HCT116 (cell line): ENCODE measurements at regions not wholly inside any gene's neighbourhood (a gene's known extent, or its start where the extent isn't known, plus 50 kb on each side); places are given as distances from the start of the nearest gene placed in this dataset.

Experiments
- ATAC-seq: fragments of 200-7000 bp; cut with Tn5 transposase; 2 replicates; pipeline ENCODE4 v1.9.1; 2020; ENCODE audit warnings: mild to moderate bottlenecking, moderate library complexity
- BruUV-seq: library from RNA; stranded (reverse); fragments of 400-500 nt; replicated peaks from 2 replicates; lab custom pipeline; 2021; lab: Mats Ljungman, UMichigan
- CTCF ChIA-PET: fragments of 300-600 bp; sonication (Branson Sonifier 250); formaldehyde crosslinking; loops from one replicate; lab custom pipeline; 2021; ENCODE audit warnings: antibody characterized with exemption; lab: Charles Lee
- POLR2A ChIA-PET: fragments of 300-600, 350-600 bp; sonication (Branson Sonifier 250); formaldehyde crosslinking; loops from one replicate; lab custom pipeline; 2021; ENCODE audit warnings: antibody characterized with exemption; lab: Charles Lee
- RAD21 ChIA-PET, 2 experiments: fragments of 300-600 bp; sonication (Branson Sonifier 250); formaldehyde crosslinking; loops; one replicate each; lab custom pipeline; 2023; ENCODE audit warnings: low total read pairs in 2 of 2; ENCODE audit not compliant: uncharacterized antibody in 2 of 2, unreplicated experiment in 2 of 2, low non-redundant PET in 1 of 2; lab: Charles Lee
- DNase-seq: peaks from one replicate; pipeline ENCODE4 v3.0.0-alpha.2; 2010; ENCODE audit warnings: low read depth, low spot score
- H2AFZ ChIP-seq: fragments of 200-600 bp; shearing (Covaris generic), sonication (generic); 2 replicates; pipeline ENCODE4 v1.6.1; 2017; ENCODE audit warnings: low read depth, mixed run types, mixed read lengths, antibody characterized with exemption, low read length; ENCODE audit not compliant: poor library complexity, severe bottlenecking
- H3K27ac ChIP-seq: 2 replicates; pipeline ENCODE4 v1.5.1; 2012; ENCODE audit warnings: low read depth, low read length
- H3K27me3 ChIP-seq: fragments of 200-600 bp; sonication (generic); 2 replicates; pipeline ENCODE4 v1.6.1; 2016; ENCODE audit warnings: mixed run types, low read length, mixed read lengths; ENCODE audit not compliant: insufficient read depth
- H3K36me3 ChIP-seq, 2 experiments: fragments of 200-500 bp in 1 of 2; fragments of 200-600 bp in 1 of 2; sonication (Bioruptor generic) in 1 of 2; sonication (generic) in 1 of 2; 2 replicates each; pipeline versions ENCODE4 v1.5.1 to v1.6.1; 2014 to 2016; ENCODE audit warnings: low read length in 2 of 2, inconsistent platforms in 1 of 2, mixed read lengths in 1 of 2, mixed run types in 1 of 2; ENCODE audit not compliant: insufficient read depth in 2 of 2, control insufficient read depth in 1 of 2
- H3K4me1 ChIP-seq, 2 experiments: fragments of 200-600 bp in 1 of 2; sonication (generic) in 1 of 2; 2 replicates each; pipeline versions ENCODE4 v1.5.1 to v1.6.1; 2012 to 2017; ENCODE audit warnings: low read length in 2 of 2, inconsistent platforms in 1 of 2, mild to moderate bottlenecking in 1 of 2, mixed read lengths in 1 of 2, mixed run types in 1 of 2, moderate library complexity in 1 of 2; ENCODE audit not compliant: insufficient read depth in 2 of 2, control insufficient read depth in 1 of 2
- H3K4me2 ChIP-seq: fragments of 200-600 bp; sonication (generic); 2 replicates; pipeline ENCODE4 v1.6.1; 2017; ENCODE audit warnings: mixed run types, low read length, mixed read lengths
- H3K4me3 ChIP-seq, 2 experiments: fragments of 200-600 bp in 1 of 2; sonication (generic) in 1 of 2; replicated peaks in 1 of 2; 2 replicates each; pipeline ENCODE4 v1.5.1; 2011 to 2016; ENCODE audit warnings: low read length in 2 of 2, control low read depth in 1 of 2, low read depth in 1 of 2, mild to moderate bottlenecking in 1 of 2, mixed read lengths in 1 of 2, mixed run types in 1 of 2
- H3K79me2 ChIP-seq: fragments of 200-600 bp; sonication (generic); 2 replicates; pipeline ENCODE4 v1.6.1; 2017; ENCODE audit warnings: mild to moderate bottlenecking, mixed run types, low read length, moderate library complexity, mixed read lengths; ENCODE audit not compliant: insufficient read depth
- H3K9ac ChIP-seq: fragments of 200-600 bp; sonication (generic); 2 replicates; pipeline ENCODE4 v1.6.1; 2016; ENCODE audit warnings: low read length, mixed read lengths
- H3K9me2 ChIP-seq: fragments of 200-600 bp; sonication (generic), shearing (Covaris generic); 2 replicates; pipeline ENCODE4 v1.6.1; 2017; ENCODE audit warnings: mixed run types, mild to moderate bottlenecking, moderate library complexity; ENCODE audit not compliant: insufficient read depth
- H3K9me3 ChIP-seq, 2 experiments: fragments of 200-500 bp in 1 of 2; fragments of 200-600 bp in 1 of 2; sonication (Bioruptor generic) in 1 of 2; sonication (generic) in 1 of 2; 2 replicates each; pipeline ENCODE4 v1.6.1; 2014 to 2017; ENCODE audit warnings: low read length in 2 of 2, mixed read lengths in 2 of 2, inconsistent platforms in 1 of 2, low read depth in 1 of 2, mild to moderate bottlenecking in 1 of 2, mixed run types in 1 of 2, moderate library complexity in 1 of 2; ENCODE audit not compliant: control insufficient read depth in 1 of 2, insufficient read depth in 1 of 2
- H4K20me1 ChIP-seq: fragments of 200-600 bp; sonication (generic), shearing (Covaris generic); 2 replicates; pipeline ENCODE4 v1.6.1; 2017; ENCODE audit warnings: mixed run types, mild to moderate bottlenecking, moderate library complexity; ENCODE audit not compliant: insufficient read depth
- EGR1 ChIP-seq: IDR thresholded peaks from 2 replicates; pipeline ENCODE4 v1.6.1; 2012; ENCODE audit warnings: low read depth
- ELF1 ChIP-seq: IDR thresholded peaks from 2 replicates; pipeline ENCODE4 v1.6.1; 2012; ENCODE audit warnings: low read depth, borderline replicate concordance
- FOSL1 ChIP-seq: IDR thresholded peaks from 2 replicates; pipeline ENCODE4 v1.6.1; 2012; ENCODE audit warnings: low read depth
- SIN3A ChIP-seq: IDR thresholded peaks from 2 replicates; pipeline ENCODE4 v1.6.1; 2012; ENCODE audit warnings: low read depth
- ZBTB33 ChIP-seq: IDR thresholded peaks from 2 replicates; pipeline ENCODE4 v1.6.1; 2011; ENCODE audit warnings: mild to moderate bottlenecking, low read length, moderate library complexity; ENCODE audit not compliant: insufficient replicate concordance; ENCODE audit errors: extremely low read depth
- ZFX ChIP-seq: fragments of 450-650 bp; IDR thresholded peaks from 2 replicates; pipeline ENCODE4 v1.6.1; 2017
- ZNF274 ChIP-seq: fragments of 200-500 bp; sonication (Bioruptor generic); IDR thresholded peaks from 2 replicates; pipeline ENCODE4 v1.6.1; 2014; ENCODE audit warnings: mild to moderate bottlenecking, low read depth, low read length, inconsistent platforms
- intact Hi-C: fragments of 100-400 bp; cut with micrococcal nuclease; formaldehyde crosslinking; loops from 2 replicates; pipeline ENCODE4 v1.10.0; 2022
- TF ChIP-seq, protein P1 (sequence below): IDR thresholded peaks from 2 replicates; pipeline ENCODE4 v1.6.1; 2012; ENCODE audit warnings: low read depth

- CTCF ChIA-PET: no interaction called here
Measured at GRCh38 chr9:78899006-78899405, 602.1 kb downstream of the PSAT1 start.

GRCh38 chr9:78900500-78900899 is 603.6 kb downstream of the PSAT1 start:
- H2AFZ ChIP-seq: no peak overlapping the region
- CTCF ChIA-PET: no interaction called here
- no peaks in the 10 kb centered on the region for H3K36me3 ChIP-seq
- no peak overlapping the region for H3K27ac ChIP-seq
- no peaks in the 10 kb centered on the region for H3K79me2 ChIP-seq
- ATAC-seq: no peak
- H3K9me3 ChIP-seq: no peaks in the 10 kb centered on the region
- intact Hi-C loops: no loop called here
- no peaks in the 10 kb centered on the region for H4K20me1 ChIP-seq
- H3K4me2 ChIP-seq: no peak overlapping the region
- no peak overlapping the region for H3K9ac ChIP-seq
- no peaks in the 10 kb centered on the region for H3K27me3 ChIP-seq
- TF ChIP-seq ZNF274 (no peak), FOSL1 (no peak), ELF1 (no peak), ZBTB33 (no peak), SIN3A (no peak)
- TF ChIP-seq, protein P1, sequence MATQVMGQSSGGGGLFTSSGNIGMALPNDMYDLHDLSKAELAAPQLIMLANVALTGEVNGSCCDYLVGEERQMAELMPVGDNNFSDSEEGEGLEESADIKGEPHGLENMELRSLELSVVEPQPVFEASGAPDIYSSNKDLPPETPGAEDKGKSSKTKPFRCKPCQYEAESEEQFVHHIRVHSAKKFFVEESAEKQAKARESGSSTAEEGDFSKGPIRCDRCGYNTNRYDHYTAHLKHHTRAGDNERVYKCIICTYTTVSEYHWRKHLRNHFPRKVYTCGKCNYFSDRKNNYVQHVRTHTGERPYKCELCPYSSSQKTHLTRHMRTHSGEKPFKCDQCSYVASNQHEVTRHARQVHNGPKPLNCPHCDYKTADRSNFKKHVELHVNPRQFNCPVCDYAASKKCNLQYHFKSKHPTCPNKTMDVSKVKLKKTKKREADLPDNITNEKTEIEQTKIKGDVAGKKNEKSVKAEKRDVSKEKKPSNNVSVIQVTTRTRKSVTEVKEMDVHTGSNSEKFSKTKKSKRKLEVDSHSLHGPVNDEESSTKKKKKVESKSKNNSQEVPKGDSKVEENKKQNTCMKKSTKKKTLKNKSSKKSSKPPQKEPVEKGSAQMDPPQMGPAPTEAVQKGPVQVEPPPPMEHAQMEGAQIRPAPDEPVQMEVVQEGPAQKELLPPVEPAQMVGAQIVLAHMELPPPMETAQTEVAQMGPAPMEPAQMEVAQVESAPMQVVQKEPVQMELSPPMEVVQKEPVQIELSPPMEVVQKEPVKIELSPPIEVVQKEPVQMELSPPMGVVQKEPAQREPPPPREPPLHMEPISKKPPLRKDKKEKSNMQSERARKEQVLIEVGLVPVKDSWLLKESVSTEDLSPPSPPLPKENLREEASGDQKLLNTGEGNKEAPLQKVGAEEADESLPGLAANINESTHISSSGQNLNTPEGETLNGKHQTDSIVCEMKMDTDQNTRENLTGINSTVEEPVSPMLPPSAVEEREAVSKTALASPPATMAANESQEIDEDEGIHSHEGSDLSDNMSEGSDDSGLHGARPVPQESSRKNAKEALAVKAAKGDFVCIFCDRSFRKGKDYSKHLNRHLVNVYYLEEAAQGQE: no peak
- RAD21 ChIA-PET: no interaction called here
- H3K4me1 ChIP-seq: no peaks in the 10 kb centered on the region
- POLR2A ChIA-PET: no interaction called here
- DNase-seq: no peak
- no peaks in the 10 kb centered on the region for H3K9me2 ChIP-seq
- H3K4me3 ChIP-seq: no peak overlapping the region
- no TSS peak for BruUV-seq

More at GRCh38 chr9:78899006-78899405, 602.1 kb downstream of the PSAT1 start:
- H3K9me2 ChIP-seq: no peaks in the 10 kb centered on the region
- no peak overlapping the region for H3K9ac ChIP-seq
- ChIA-PET POLR2A (no interaction called here), RAD21 (no interaction called here)
- no peaks in the 10 kb centered on the region for H4K20me1 ChIP-seq
- H3K27ac ChIP-seq: no peak overlapping the region
- ATAC-seq: no peak
- no peak overlapping the region for H3K4me2 ChIP-seq
- H3K27me3 ChIP-seq: no peaks in the 10 kb centered on the region
- intact Hi-C loops: no loop called here
- no peaks in the 10 kb centered on the region for H3K9me3 ChIP-seq
- DNase-seq: no peak
- no peak for TF ChIP-seq ZFX
- TF ChIP-seq, protein P1: no peak
- no peak for TF ChIP-seq EGR1
- no peaks in the 10 kb centered on the region for H3K4me1 ChIP-seq
- no peak overlapping the region for H3K4me3 ChIP-seq
- no peak overlapping the region for H2AFZ ChIP-seq
- no peaks in the 10 kb centered on the region for H3K79me2 ChIP-seq
- BruUV-seq: no TSS peak
- no peaks in the 10 kb centered on the region for H3K36me3 ChIP-seq
